ENCODE measurements at regions not wholly inside any gene's neighbourhood (a gene's known extent, or its start where the extent isn't known, plus 50 kb on each side); places are given as distances from the start of the nearest gene placed in this dataset.

DNA sequence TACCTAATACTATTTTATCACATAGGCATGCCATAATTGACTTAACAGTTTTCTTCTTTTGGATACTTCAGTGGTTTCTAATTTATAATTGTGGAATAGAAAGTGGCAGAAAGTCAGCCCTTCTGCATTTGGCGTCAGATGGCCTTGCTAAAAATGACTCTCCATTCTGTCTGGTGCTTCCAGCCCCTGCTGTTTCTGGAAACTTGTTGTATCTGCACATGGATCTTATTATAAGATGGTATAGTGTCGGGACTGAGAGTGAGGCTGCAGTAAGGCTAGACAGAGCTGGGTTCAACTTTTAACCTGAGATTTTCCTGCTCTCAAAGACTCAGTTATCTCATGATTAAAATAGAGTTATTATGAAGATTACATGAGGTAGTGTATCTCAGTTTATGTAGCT, 74.8 kb upstream of the WDR72 start:
- no peak for FAIRE-seq
- TF ChIP-seq, protein P1, sequence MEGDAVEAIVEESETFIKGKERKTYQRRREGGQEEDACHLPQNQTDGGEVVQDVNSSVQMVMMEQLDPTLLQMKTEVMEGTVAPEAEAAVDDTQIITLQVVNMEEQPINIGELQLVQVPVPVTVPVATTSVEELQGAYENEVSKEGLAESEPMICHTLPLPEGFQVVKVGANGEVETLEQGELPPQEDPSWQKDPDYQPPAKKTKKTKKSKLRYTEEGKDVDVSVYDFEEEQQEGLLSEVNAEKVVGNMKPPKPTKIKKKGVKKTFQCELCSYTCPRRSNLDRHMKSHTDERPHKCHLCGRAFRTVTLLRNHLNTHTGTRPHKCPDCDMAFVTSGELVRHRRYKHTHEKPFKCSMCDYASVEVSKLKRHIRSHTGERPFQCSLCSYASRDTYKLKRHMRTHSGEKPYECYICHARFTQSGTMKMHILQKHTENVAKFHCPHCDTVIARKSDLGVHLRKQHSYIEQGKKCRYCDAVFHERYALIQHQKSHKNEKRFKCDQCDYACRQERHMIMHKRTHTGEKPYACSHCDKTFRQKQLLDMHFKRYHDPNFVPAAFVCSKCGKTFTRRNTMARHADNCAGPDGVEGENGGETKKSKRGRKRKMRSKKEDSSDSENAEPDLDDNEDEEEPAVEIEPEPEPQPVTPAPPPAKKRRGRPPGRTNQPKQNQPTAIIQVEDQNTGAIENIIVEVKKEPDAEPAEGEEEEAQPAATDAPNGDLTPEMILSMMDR (IDR thresholded peaks at IDR 0.05; ENCODE audit: insufficient read depth, missing control alignments) = no peak
- no peak for DNase-seq (ENCODE audit: insufficient read length, low spot score)

DNA sequence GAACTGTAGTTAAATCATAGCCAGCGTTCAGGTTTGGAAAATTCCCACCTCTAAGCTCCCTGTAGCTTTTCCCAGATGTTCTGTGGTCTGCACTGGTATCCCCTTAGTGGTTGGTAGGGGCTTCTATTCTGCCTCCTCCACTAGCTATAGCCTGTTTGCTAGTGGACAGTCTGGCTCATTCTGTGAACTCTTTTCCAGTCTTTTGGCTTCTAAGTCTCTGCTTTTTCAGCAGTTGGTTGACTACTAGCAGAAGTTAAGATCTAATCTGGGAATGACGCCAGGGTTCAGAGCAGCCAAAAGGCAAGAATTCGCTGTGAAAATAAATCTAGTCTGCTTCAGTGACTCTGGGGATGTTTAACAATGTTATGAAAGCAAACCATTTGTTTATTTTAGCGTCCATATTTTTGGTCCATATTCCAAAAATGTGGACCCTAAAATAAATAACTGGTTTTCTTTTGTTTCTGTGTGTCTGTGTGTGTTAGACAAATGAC, 73.7 kb upstream of the WDR72 start:
- TF ChIP-seq, protein P1 (IDR thresholded peaks at IDR 0.05; ENCODE audit: insufficient read depth, missing control alignments) = no peak
- no peak for FAIRE-seq
- no peak for DNase-seq (ENCODE audit: insufficient read length, low spot score)

DNA sequence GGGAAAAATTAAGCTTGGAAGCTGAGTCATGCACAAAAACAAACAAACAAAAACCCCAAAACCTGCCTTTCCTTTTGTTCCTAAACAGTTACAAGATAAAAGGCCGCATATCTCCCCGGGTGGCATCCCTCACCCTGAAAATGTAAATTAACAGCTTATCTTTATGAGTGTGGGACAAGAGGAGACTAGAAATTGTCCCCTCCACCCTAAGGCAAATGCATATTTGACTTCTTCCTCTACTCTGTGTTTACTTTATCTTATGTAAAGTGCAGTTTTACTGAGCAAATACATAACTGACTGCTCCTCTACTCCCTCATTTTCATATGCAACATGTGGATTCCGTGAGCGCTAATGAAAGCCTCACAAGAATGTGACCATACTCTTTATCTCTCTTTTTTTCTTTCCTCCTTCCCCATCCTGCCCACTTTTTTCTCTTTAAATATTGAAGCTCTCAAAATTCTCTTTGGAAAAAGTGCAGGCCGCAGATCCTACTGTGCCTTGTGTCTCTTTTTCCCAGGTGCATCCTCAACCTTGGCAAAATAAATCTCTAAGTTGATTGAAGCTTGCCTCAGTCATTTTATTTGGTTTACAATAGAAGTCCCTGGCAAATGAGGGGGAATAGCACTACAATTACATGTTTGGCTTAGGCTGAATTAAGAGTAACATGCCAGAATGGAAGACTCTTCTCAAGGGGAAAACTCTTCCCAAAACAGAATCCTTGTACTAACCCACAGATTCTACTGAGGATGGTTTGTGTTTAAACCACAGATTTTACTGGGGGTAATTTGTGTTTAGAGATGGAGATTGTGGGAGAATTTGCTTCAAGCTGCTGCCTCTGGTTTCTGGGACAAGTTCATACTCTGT, 72.7 kb upstream of the WDR72 start:
- DNase-seq (ENCODE audit: insufficient read length, low spot score) = no peak
- TF ChIP-seq, protein P1 (IDR thresholded peaks at IDR 0.05; ENCODE audit: insufficient read depth, missing control alignments) = no peak

GRCh38 chr15:53830707-53831386, 71.4 kb upstream of the WDR72 start:
- DNase-seq (ENCODE audit: insufficient read length, low spot score) (no peak), FAIRE-seq (no peak)
- TF ChIP-seq, protein P1 (IDR thresholded peaks at IDR 0.05; ENCODE audit: insufficient read depth, missing control alignments) = no peak

More for the DNA sequence above, 72.7 kb upstream of the WDR72 start:
- no peak for FAIRE-seq

GRCh38 chr15:53829923-53830459, 70.5 kb upstream of the WDR72 start:
- DNase-seq (ENCODE audit: insufficient read length, low spot score) (no peak), FAIRE-seq (no peak)
- TF ChIP-seq, protein P1 (IDR thresholded peaks at IDR 0.05; ENCODE audit: insufficient read depth, missing control alignments) = no peak

- FAIRE-seq (no peak), DNase-seq (ENCODE audit: insufficient read length, low spot score) (no peak)
- TF ChIP-seq, protein P1 (IDR thresholded peaks at IDR 0.05; ENCODE audit: insufficient read depth, missing control alignments) = no peak
Measured at GRCh38 chr15:53829471-53829870, 70.0 kb upstream of the WDR72 start.

All from D721Med (cell line).